Choroid plexus epithelial cell (primary cell): ENCODE measurements at regions not wholly inside any gene's neighbourhood (a gene's known extent, or its start where the extent isn't known, plus 50 kb on each side); places are given as distances from the start of the nearest gene placed in this dataset.

Experiments used
- DNase-seq: peaks from one replicate; pipeline ENCODE4 v3.0.0-alpha.2; 2010; ENCODE audit warnings: low read depth
- H3K4me3 ChIP-seq: 2 replicates; pipeline ENCODE4 v1.5.1; 2011; ENCODE audit warnings: low read depth, mild to moderate bottlenecking, control low read depth, low read length, moderate library complexity
- CTCF ChIP-seq: conservative IDR thresholded peaks from 2 replicates; pipeline ENCODE4 v1.5.1; 2011; ENCODE audit warnings: low read depth, mild to moderate bottlenecking, control low read depth, inconsistent platforms, low read length, moderate library complexity

GRCh38 chr19:31821346-31821745 is 472.1 kb upstream of the TSHZ3 start:
- DNase-seq: no peak
- H3K4me3 ChIP-seq: no peak overlapping the region
- no peak for TF ChIP-seq CTCF

GRCh38 chr19:31825134-31826094 is 476.2 kb upstream of the TSHZ3 start:
- no peak for TF ChIP-seq CTCF
- no peak overlapping the region for H3K4me3 ChIP-seq

GRCh38 chr19:31826325-31826724 is 477.1 kb upstream of the TSHZ3 start:
- H3K4me3 ChIP-seq: no peak overlapping the region
- DNase-seq: no peak
- TF ChIP-seq CTCF: no peak

More at GRCh38 chr19:31825134-31826094, 476.2 kb upstream of the TSHZ3 start:
- DNase-seq: no peak

GRCh38 chr19:31831421-31832175 is 482.4 kb upstream of the TSHZ3 start:
- no peak for TF ChIP-seq CTCF
- no peak overlapping the region for H3K4me3 ChIP-seq
- no peak for DNase-seq

- no peak overlapping the region for H3K4me3 ChIP-seq
- no peak for TF ChIP-seq CTCF
- DNase-seq: no peak
Observed at GRCh38 chr19:31832176-31832548, 482.9 kb upstream of the TSHZ3 start.

GRCh38 chr19:31834070-31834469 is 484.8 kb upstream of the TSHZ3 start:
- TF ChIP-seq CTCF: no peak
- no peak for DNase-seq

More at GRCh38 chr19:31834070-31834469, 484.8 kb upstream of the TSHZ3 start:
- H3K4me3 ChIP-seq: no peak overlapping the region
